Endodermal cell (in vitro differentiated cells): ENCODE measurements at regions not wholly inside any gene's neighbourhood (a gene's known extent, or its start where the extent isn't known, plus 50 kb on each side); places are given as distances from the start of the nearest gene placed in this dataset.
"Not testable (repeated sequence)": the region's sequence is repeated elsewhere in the genome, so short reads cannot be mapped to it uniquely, and the experiment has no call there.

Experiments
- DNase-seq: peaks from one replicate; pipeline ENCODE4 v3.0.0-alpha.2; 2017
- H3K27ac ChIP-seq: 2 replicates; pipeline ENCODE4 v1.5.1; 2013; ENCODE audit warnings: mild to moderate bottlenecking, low read depth, low read length, moderate library complexity
- H3K27me3 ChIP-seq: 2 replicates; pipeline ENCODE4 v1.6.1; 2013; ENCODE audit warnings: mild to moderate bottlenecking, low read length, moderate library complexity; ENCODE audit not compliant: insufficient read depth, control insufficient read depth, poor library complexity, severe bottlenecking
- H3K36me3 ChIP-seq: 2 replicates; pipeline ENCODE4 v1.7.0; 2013; ENCODE audit warnings: mild to moderate bottlenecking, low read length, moderate library complexity; ENCODE audit not compliant: control insufficient read depth, insufficient read depth
- H3K4me1 ChIP-seq: one replicate; pipeline ENCODE4 v1.7.0; 2013; ENCODE audit warnings: low read length; ENCODE audit not compliant: control insufficient read depth, insufficient read depth
- H3K4me3 ChIP-seq: 2 replicates; pipeline ENCODE4 v1.5.1; 2013; ENCODE audit warnings: mild to moderate bottlenecking, low read length, moderate library complexity
- H3K9ac ChIP-seq: 2 replicates; pipeline ENCODE4 v1.6.1; 2013; ENCODE audit warnings: mild to moderate bottlenecking, low read length, moderate library complexity; ENCODE audit not compliant: poor library complexity, severe bottlenecking; ENCODE audit errors: extremely low read depth
- H3K9me3 ChIP-seq: 2 replicates; pipeline ENCODE4 v1.6.1; 2013; ENCODE audit warnings: mild to moderate bottlenecking, low read length, moderate library complexity; ENCODE audit not compliant: control insufficient read depth
- H3K27ac Mint-ChIP-seq: 2 replicates; pipeline ENCODE4 v1.8.0; 2020; ENCODE audit warnings: mixed read lengths
- H3K27me3 Mint-ChIP-seq: 2 replicates; pipeline ENCODE4 v1.8.0; 2021; ENCODE audit warnings: mild to moderate bottlenecking, mixed read lengths; ENCODE audit not compliant: insufficient read depth
- H3K36me3 Mint-ChIP-seq: 2 replicates; pipeline ENCODE4 v1.8.0; 2020; ENCODE audit warnings: low read depth, mixed read lengths
- H3K4me1 Mint-ChIP-seq: 2 replicates; pipeline ENCODE4 v1.8.0; 2020; ENCODE audit warnings: mixed read lengths
- H3K4me3 Mint-ChIP-seq: 2 replicates; pipeline ENCODE4 v1.8.0; 2020; ENCODE audit warnings: mild to moderate bottlenecking, moderate library complexity, mixed read lengths
- H3K9me3 Mint-ChIP-seq: 2 replicates; pipeline ENCODE4 v1.8.0; 2020; ENCODE audit warnings: mild to moderate bottlenecking, mixed read lengths
- WGBS, 2 experiments: methylation state at CpG; one replicate each; pipeline versions ENCODE4 v1.1.5 to v1.1.7; 2013; ENCODE audit warnings: missing lambda C conversion rate in 2 of 2, mixed read lengths in 1 of 2; ENCODE audit not compliant: insufficient coverage in 1 of 2, insufficient read length in 1 of 2; 5-methylcytosine and 5-hydroxymethylcytosine counted together
- TF ChIP-seq, protein P1 (sequence below): fragments of 200-600 bp; sonication (generic); conservative IDR thresholded peaks from 2 replicates; pipeline ENCODE4 v1.5.0; 2021; ENCODE audit warnings: antibody characterized with exemption, mild to moderate bottlenecking

- Histone ChIP-seq H3K9me3 (peaks cover 11% of the 10 kb centered on the region), H3K27ac (no peak overlapping the region), H3K27me3 (no peaks in the 10 kb centered on the region), H3K36me3 (no peaks in the 10 kb centered on the region), H3K9ac (no peak overlapping the region), H3K4me1 (no peaks in the 10 kb centered on the region), H3K4me3 (no peak overlapping the region)
- Mint-ChIP-seq H3K9me3 (peaks cover 2% of the 10 kb centered on the region), H3K4me1 (peaks cover 2% of the 10 kb centered on the region), H3K27me3 (no peaks in the 10 kb centered on the region), H3K36me3 (no peaks in the 10 kb centered on the region), H3K27ac (no peak overlapping the region), H3K4me3 (no peak overlapping the region)
- no peak for DNase-seq
- WGBS, 2 experiments = 38 to 66% methylated on average over 1 to 2 of the region's 2 CpGs
- TF ChIP-seq, protein P1, sequence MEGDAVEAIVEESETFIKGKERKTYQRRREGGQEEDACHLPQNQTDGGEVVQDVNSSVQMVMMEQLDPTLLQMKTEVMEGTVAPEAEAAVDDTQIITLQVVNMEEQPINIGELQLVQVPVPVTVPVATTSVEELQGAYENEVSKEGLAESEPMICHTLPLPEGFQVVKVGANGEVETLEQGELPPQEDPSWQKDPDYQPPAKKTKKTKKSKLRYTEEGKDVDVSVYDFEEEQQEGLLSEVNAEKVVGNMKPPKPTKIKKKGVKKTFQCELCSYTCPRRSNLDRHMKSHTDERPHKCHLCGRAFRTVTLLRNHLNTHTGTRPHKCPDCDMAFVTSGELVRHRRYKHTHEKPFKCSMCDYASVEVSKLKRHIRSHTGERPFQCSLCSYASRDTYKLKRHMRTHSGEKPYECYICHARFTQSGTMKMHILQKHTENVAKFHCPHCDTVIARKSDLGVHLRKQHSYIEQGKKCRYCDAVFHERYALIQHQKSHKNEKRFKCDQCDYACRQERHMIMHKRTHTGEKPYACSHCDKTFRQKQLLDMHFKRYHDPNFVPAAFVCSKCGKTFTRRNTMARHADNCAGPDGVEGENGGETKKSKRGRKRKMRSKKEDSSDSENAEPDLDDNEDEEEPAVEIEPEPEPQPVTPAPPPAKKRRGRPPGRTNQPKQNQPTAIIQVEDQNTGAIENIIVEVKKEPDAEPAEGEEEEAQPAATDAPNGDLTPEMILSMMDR = no peak
These were observed 599.3 kb downstream of the RAPGEF2 start for GRCh38 chr4:159702200-159702599.

DNA sequence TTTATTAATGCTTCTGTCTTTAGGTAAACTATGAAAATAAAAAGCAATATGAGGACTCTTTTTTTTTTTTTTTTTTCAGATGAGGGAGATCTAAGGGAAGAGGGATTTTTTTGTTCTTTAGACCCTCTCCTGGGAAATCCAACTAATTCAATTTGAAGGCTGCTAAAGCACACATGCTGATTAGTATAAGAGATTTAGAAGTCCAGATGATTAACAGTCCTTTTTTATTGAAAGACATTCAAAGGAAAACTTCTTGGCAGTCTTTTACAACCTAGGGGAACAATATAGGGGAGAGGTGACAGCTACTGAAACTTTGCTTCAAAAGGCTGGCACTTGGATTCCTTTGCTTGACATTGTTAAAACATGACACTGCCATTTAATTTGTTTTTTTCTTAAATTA lies 602.5 kb downstream of the RAPGEF2 start:
- no peaks in the 10 kb centered on the region for H3K4me1 ChIP-seq
- H3K27me3 Mint-ChIP-seq = no peaks in the 10 kb centered on the region
- no peak overlapping the region for H3K4me3 Mint-ChIP-seq

GRCh38 chr4:159706704-159707103 lies 603.8 kb downstream of the RAPGEF2 start:
- TF ChIP-seq, protein P1 = no peak
- H3K4me1 Mint-ChIP-seq = no peaks in the 10 kb centered on the region
- H3K9me3 Mint-ChIP-seq = peaks cover 4% of the 10 kb centered on the region
- no peaks in the 10 kb centered on the region for H3K4me1 ChIP-seq
- no peaks in the 10 kb centered on the region for H3K36me3 Mint-ChIP-seq
- H3K27me3 Mint-ChIP-seq = no peaks in the 10 kb centered on the region
- DNase-seq = no peak
- H3K27ac ChIP-seq = peak overlapping the region; percentile 21
- H3K27me3 ChIP-seq = no peaks in the 10 kb centered on the region
- no peak overlapping the region for H3K4me3 Mint-ChIP-seq
- H3K4me3 ChIP-seq = no peak overlapping the region
- peaks cover 3% of the 10 kb centered on the region for H3K9me3 ChIP-seq
- no peaks in the 10 kb centered on the region for H3K36me3 ChIP-seq
- H3K9ac ChIP-seq = no peak overlapping the region
- no peak overlapping the region for H3K27ac Mint-ChIP-seq

More for the DNA sequence above, 602.5 kb downstream of the RAPGEF2 start:
- H3K36me3 Mint-ChIP-seq = no peaks in the 10 kb centered on the region
- TF ChIP-seq, protein P1 = no peak
- no peak for DNase-seq
- no peaks in the 10 kb centered on the region for H3K36me3 ChIP-seq
- H3K9me3 ChIP-seq = peaks cover 11% of the 10 kb centered on the region
- H3K4me1 Mint-ChIP-seq = no peaks in the 10 kb centered on the region
- no peak overlapping the region for H3K9ac ChIP-seq
- no peak overlapping the region for H3K27ac Mint-ChIP-seq
- peak overlapping the region; percentile 7 for H3K27ac ChIP-seq
- H3K27me3 ChIP-seq = no peaks in the 10 kb centered on the region
- H3K4me3 ChIP-seq = no peak overlapping the region
- H3K9me3 Mint-ChIP-seq = peaks cover 6% of the 10 kb centered on the region

DNA sequence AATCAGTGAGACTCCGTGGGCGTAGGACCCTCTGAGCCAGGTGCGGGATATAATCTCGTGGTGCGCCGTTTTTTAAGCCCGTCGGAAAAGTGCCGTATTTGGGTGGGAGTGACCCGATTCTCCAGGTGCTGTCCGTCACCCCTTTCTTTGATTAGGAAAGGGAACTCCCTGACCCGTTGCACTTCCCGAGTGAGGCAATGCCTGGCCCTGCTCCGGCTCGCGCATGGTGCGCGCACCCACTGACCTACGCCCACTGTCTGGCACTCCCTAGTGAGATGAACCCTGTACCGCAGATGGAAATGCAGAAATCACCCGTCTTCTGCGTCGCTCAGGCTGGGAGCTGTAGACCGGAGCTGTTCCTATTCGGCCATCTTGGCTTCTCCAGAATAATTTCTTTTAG lies 612.3 kb downstream of the RAPGEF2 start:
- not testable (repeated sequence) for DNase-seq, H3K4me1 Mint-ChIP-seq, H3K4me1 ChIP-seq, H3K4me3 ChIP-seq, H3K36me3 ChIP-seq, H3K36me3 Mint-ChIP-seq, H3K9ac ChIP-seq, H3K27me3 ChIP-seq, H3K27ac Mint-ChIP-seq, H3K27ac ChIP-seq, H3K27me3 Mint-ChIP-seq, H3K4me3 Mint-ChIP-seq, H3K9me3 ChIP-seq
- peaks cover 15% of the 10 kb centered on the region for H3K9me3 Mint-ChIP-seq
- 89 to 95% methylated on average over 15 to 25 of the region's 25 CpGs for WGBS, 2 experiments
